Endothelial cell (in vitro differentiated cells): ENCODE measurements at regions not wholly inside any gene's neighbourhood (a gene's known extent, or its start where the extent isn't known, plus 50 kb on each side); places are given as distances from the start of the nearest gene placed in this dataset.

ENCODE experiments used
- DNase-seq: peaks from one replicate; pipeline ENCODE4 v3.0.0; 2021; ENCODE audit warnings: low spot score
- H3K27ac Mint-ChIP-seq: one replicate; pipeline ENCODE4 v1.8.0; 2021; ENCODE audit warnings: mixed read lengths, inconsistent platforms; ENCODE audit not compliant: unreplicated experiment
- H3K27me3 Mint-ChIP-seq: one replicate; pipeline ENCODE4 v1.8.0; 2021; ENCODE audit warnings: mild to moderate bottlenecking, moderate library complexity, mixed read lengths, inconsistent platforms; ENCODE audit not compliant: unreplicated experiment
- H3K36me3 Mint-ChIP-seq: one replicate; pipeline ENCODE4 v1.8.0; 2021; ENCODE audit warnings: mild to moderate bottlenecking, low read depth, mixed read lengths, inconsistent platforms; ENCODE audit not compliant: unreplicated experiment
- H3K4me1 Mint-ChIP-seq: one replicate; pipeline ENCODE4 v1.8.0; 2021; ENCODE audit warnings: mild to moderate bottlenecking, mixed read lengths, inconsistent platforms; ENCODE audit not compliant: unreplicated experiment
- H3K4me3 Mint-ChIP-seq: one replicate; pipeline ENCODE4 v1.8.0; 2021; ENCODE audit warnings: mild to moderate bottlenecking, mixed read lengths, inconsistent platforms; ENCODE audit not compliant: unreplicated experiment
- H3K9me3 Mint-ChIP-seq: one replicate; pipeline ENCODE4 v1.8.0; 2021; ENCODE audit warnings: mixed read lengths, inconsistent platforms; ENCODE audit not compliant: unreplicated experiment
- CTCF ChIP-seq: fragments of 200-600 bp; sonication (generic); IDR thresholded peaks from one replicate; pipeline ENCODE4 v1.5.0; 2021; ENCODE audit warnings: antibody characterized with exemption; ENCODE audit not compliant: unreplicated experiment

GRCh38 chr2:62304429-62305417 lies 108.8 kb downstream of the B3GNT2 start:
- H3K27me3 Mint-ChIP-seq: peaks cover 3% of the 10 kb centered on the region

GRCh38 chr2:62303788-62304187 lies 107.9 kb downstream of the B3GNT2 start:
- Mint-ChIP-seq H3K27ac (peak overlapping the region; percentile 94), H3K9me3 (no peaks in the 10 kb centered on the region), H3K4me3 (no peak overlapping the region), H3K27me3 (peaks cover 3% of the 10 kb centered on the region), H3K4me1 (peaks cover 63% of the 10 kb centered on the region), H3K36me3 (no peaks in the 10 kb centered on the region)
- no peak for TF ChIP-seq CTCF
- no peak for DNase-seq

More at GRCh38 chr2:62304429-62305417, 108.8 kb downstream of the B3GNT2 start:
- Mint-ChIP-seq H3K9me3 (no peaks in the 10 kb centered on the region), H3K27ac (peak overlapping the region; percentile 94), H3K36me3 (no peaks in the 10 kb centered on the region), H3K4me3 (peak overlapping the region; percentile 45), H3K4me1 (peaks cover 63% of the 10 kb centered on the region)
- no peak for TF ChIP-seq CTCF
- peak; percentile 59 for DNase-seq

- Mint-ChIP-seq H3K27me3 (peaks cover 3% of the 10 kb centered on the region), H3K36me3 (no peaks in the 10 kb centered on the region), H3K4me3 (no peak overlapping the region), H3K4me1 (peaks cover 57% of the 10 kb centered on the region), H3K9me3 (no peaks in the 10 kb centered on the region), H3K27ac (no peak overlapping the region)
- DNase-seq: no peak
- no peak for TF ChIP-seq CTCF
Measured at GRCh38 chr2:62302631-62303435, 106.9 kb downstream of the B3GNT2 start.

GRCh38 chr2:62300925-62301324 lies 105.0 kb downstream of the B3GNT2 start:
- peaks cover 7% of the 10 kb centered on the region for H3K27me3 Mint-ChIP-seq
- TF ChIP-seq CTCF: no peak
- DNase-seq: no peak
- H3K9me3 Mint-ChIP-seq: no peaks in the 10 kb centered on the region
- no peak overlapping the region for H3K27ac Mint-ChIP-seq
- peaks cover 57% of the 10 kb centered on the region for H3K4me1 Mint-ChIP-seq
- no peak overlapping the region for H3K4me3 Mint-ChIP-seq
- no peaks in the 10 kb centered on the region for H3K36me3 Mint-ChIP-seq
